ENCODE measurements at regions not wholly inside any gene's neighbourhood (a gene's known extent, or its start where the extent isn't known, plus 50 kb on each side); places are given as distances from the start of the nearest gene placed in this dataset.

GRCh38 chrX:69074726-69075125 is 90.5 kb downstream of the PJA1 start:
- no peak for ATAC-seq (replicated peaks)
- Mint-ChIP-seq H3K27ac (no peak overlapping the region), H3K27me3 (no peaks in the 10 kb centered on the region), H3K36me3 (ENCODE audit: low read depth) (no peaks in the 10 kb centered on the region), H3K4me3 (no peak overlapping the region), H3K4me1 (no peaks in the 10 kb centered on the region), H3K9me3 (no peaks in the 10 kb centered on the region)

- H3K27ac Mint-ChIP-seq, result no peak overlapping the region
- H3K27me3 Mint-ChIP-seq, result no peaks in the 10 kb centered on the region
Observed at GRCh38 chrX:69073721-69074120, 91.5 kb downstream of the PJA1 start.

GRCh38 chrX:69073241-69073640 is 92.0 kb downstream of the PJA1 start:
- Mint-ChIP-seq H3K4me1 (no peaks in the 10 kb centered on the region), H3K27me3 (no peaks in the 10 kb centered on the region), H3K27ac (no peak overlapping the region), H3K9me3 (no peaks in the 10 kb centered on the region), H3K4me3 (no peak overlapping the region), H3K36me3 (ENCODE audit: low read depth) (no peaks in the 10 kb centered on the region)
- no peak for ATAC-seq (replicated peaks)

More at GRCh38 chrX:69073721-69074120, 91.5 kb downstream of the PJA1 start:
- Mint-ChIP-seq H3K9me3 (no peaks in the 10 kb centered on the region), H3K36me3 (ENCODE audit: low read depth) (no peaks in the 10 kb centered on the region), H3K4me1 (no peaks in the 10 kb centered on the region), H3K4me3 (no peak overlapping the region)
- no peak for ATAC-seq (replicated peaks)

- H3K9me3 Mint-ChIP-seq, result no peaks in the 10 kb centered on the region
- no peaks in the 10 kb centered on the region for H3K4me1 Mint-ChIP-seq
- no peaks in the 10 kb centered on the region for H3K27me3 Mint-ChIP-seq
- no peaks in the 10 kb centered on the region for H3K36me3 Mint-ChIP-seq (ENCODE audit: low read depth)
- no peak overlapping the region for H3K27ac Mint-ChIP-seq
- no peak for ATAC-seq (replicated peaks)
- no peak overlapping the region for H3K4me3 Mint-ChIP-seq
Observed at GRCh38 chrX:69072486-69073006, 92.7 kb downstream of the PJA1 start.

- no peaks in the 10 kb centered on the region for H3K36me3 Mint-ChIP-seq (ENCODE audit: low read depth)
- no peaks in the 10 kb centered on the region for H3K4me1 Mint-ChIP-seq
- no peak for ATAC-seq (replicated peaks)
- H3K27ac Mint-ChIP-seq, result no peak overlapping the region
- no peaks in the 10 kb centered on the region for H3K27me3 Mint-ChIP-seq
- H3K4me3 Mint-ChIP-seq, result no peak overlapping the region
- no peaks in the 10 kb centered on the region for H3K9me3 Mint-ChIP-seq
Observed at GRCh38 chrX:69070949-69071650, 94.2 kb downstream of the PJA1 start.

- no peaks in the 10 kb centered on the region for H3K27me3 Mint-ChIP-seq
- ATAC-seq (replicated peaks), result no peak
- no peaks in the 10 kb centered on the region for H3K36me3 Mint-ChIP-seq (ENCODE audit: low read depth)
- no peak overlapping the region for H3K27ac Mint-ChIP-seq
- no peaks in the 10 kb centered on the region for H3K9me3 Mint-ChIP-seq
- no peak overlapping the region for H3K4me3 Mint-ChIP-seq
- no peaks in the 10 kb centered on the region for H3K4me1 Mint-ChIP-seq
Observed at GRCh38 chrX:69069876-69070275, 95.4 kb downstream of the PJA1 start.

- Mint-ChIP-seq H3K27ac (no peak overlapping the region), H3K4me3 (no peak overlapping the region), H3K9me3 (no peaks in the 10 kb centered on the region), H3K27me3 (no peaks in the 10 kb centered on the region), H3K4me1 (no peaks in the 10 kb centered on the region), H3K36me3 (ENCODE audit: low read depth) (no peaks in the 10 kb centered on the region)
- no peak for ATAC-seq (replicated peaks)
Observed at GRCh38 chrX:69069086-69069445, 96.2 kb downstream of the PJA1 start.

- no peak for ATAC-seq (replicated peaks)
- Mint-ChIP-seq H3K4me3 (no peak overlapping the region), H3K27me3 (no peaks in the 10 kb centered on the region), H3K27ac (no peak overlapping the region), H3K4me1 (no peaks in the 10 kb centered on the region), H3K9me3 (no peaks in the 10 kb centered on the region), H3K36me3 (ENCODE audit: low read depth) (no peaks in the 10 kb centered on the region)
Observed at GRCh38 chrX:69068301-69069085, 96.8 kb downstream of the PJA1 start.

GRCh38 chrX:69067841-69068240 is 97.4 kb downstream of the PJA1 start:
- H3K4me1 Mint-ChIP-seq, result no peaks in the 10 kb centered on the region
- ATAC-seq (replicated peaks), result no peak
- no peaks in the 10 kb centered on the region for H3K9me3 Mint-ChIP-seq
- H3K4me3 Mint-ChIP-seq, result no peak overlapping the region
- no peaks in the 10 kb centered on the region for H3K36me3 Mint-ChIP-seq (ENCODE audit: low read depth)
- no peaks in the 10 kb centered on the region for H3K27me3 Mint-ChIP-seq
- H3K27ac Mint-ChIP-seq, result no peak overlapping the region

- H3K9me3 Mint-ChIP-seq, result no peaks in the 10 kb centered on the region
- H3K27me3 Mint-ChIP-seq, result no peaks in the 10 kb centered on the region
- H3K4me1 Mint-ChIP-seq, result no peaks in the 10 kb centered on the region
- no peak overlapping the region for H3K27ac Mint-ChIP-seq
- H3K36me3 Mint-ChIP-seq (ENCODE audit: low read depth), result no peaks in the 10 kb centered on the region
- no peak overlapping the region for H3K4me3 Mint-ChIP-seq
- ATAC-seq (replicated peaks), result no peak
Observed at GRCh38 chrX:69066966-69067525, 98.2 kb downstream of the PJA1 start.

- Mint-ChIP-seq H3K4me3 (no peak overlapping the region), H3K27me3 (no peaks in the 10 kb centered on the region), H3K4me1 (no peaks in the 10 kb centered on the region), H3K27ac (no peak overlapping the region), H3K9me3 (no peaks in the 10 kb centered on the region), H3K36me3 (ENCODE audit: low read depth) (no peaks in the 10 kb centered on the region)
- ATAC-seq (replicated peaks), result no peak
Observed at GRCh38 chrX:69066021-69066757, 99.1 kb downstream of the PJA1 start.

- Mint-ChIP-seq H3K4me1 (no peaks in the 10 kb centered on the region), H3K27ac (no peak overlapping the region), H3K36me3 (ENCODE audit: low read depth) (no peaks in the 10 kb centered on the region), H3K27me3 (no peaks in the 10 kb centered on the region), H3K9me3 (no peaks in the 10 kb centered on the region), H3K4me3 (no peak overlapping the region)
- no peak for ATAC-seq (replicated peaks)
Observed at GRCh38 chrX:69065451-69065850, 99.8 kb downstream of the PJA1 start.

- no peaks in the 10 kb centered on the region for H3K9me3 Mint-ChIP-seq
- H3K36me3 Mint-ChIP-seq (ENCODE audit: low read depth), result no peaks in the 10 kb centered on the region
- no peak for ATAC-seq (replicated peaks)
- H3K4me1 Mint-ChIP-seq, result no peaks in the 10 kb centered on the region
- H3K4me3 Mint-ChIP-seq, result no peak overlapping the region
- H3K27me3 Mint-ChIP-seq, result no peaks in the 10 kb centered on the region
- H3K27ac Mint-ChIP-seq, result no peak overlapping the region
Observed at GRCh38 chrX:69063486-69063885, 101.8 kb downstream of the PJA1 start.

GRCh38 chrX:69062493-69062892 is 102.8 kb downstream of the PJA1 start:
- Mint-ChIP-seq H3K4me1 (no peaks in the 10 kb centered on the region), H3K27me3 (no peaks in the 10 kb centered on the region), H3K9me3 (no peaks in the 10 kb centered on the region), H3K36me3 (ENCODE audit: low read depth) (no peaks in the 10 kb centered on the region), H3K4me3 (no peak overlapping the region), H3K27ac (no peak overlapping the region)
- ATAC-seq (replicated peaks), result no peak
